ENCODE measurements at regions not wholly inside any gene's neighbourhood (a gene's known extent, or its start where the extent isn't known, plus 50 kb on each side); places are given as distances from the start of the nearest gene placed in this dataset.

GRCh38 chr15:69842851-69843250, 254.9 kb downstream of the TLE3 start:
- Histone ChIP-seq H3K36me3 (ENCODE audit: insufficient read depth, low read length) (no peaks in the 10 kb centered on the region), H3K9ac (ENCODE audit: low read depth, low read length) (no peak overlapping the region), H3K27me3 (ENCODE audit: control insufficient read depth, insufficient read depth, low read length) (peaks cover 18% of the 10 kb centered on the region), H3K4me1 (ENCODE audit: control insufficient read depth, insufficient read depth, low read length) (no peaks in the 10 kb centered on the region), H3K4me3 (ENCODE audit: low read length) (no peak overlapping the region), H3K4me2 (ENCODE audit: low read length) (no peak overlapping the region), H3K9me3 (replicated peaks; ENCODE audit: low read length) (no peaks in the 10 kb centered on the region)

GRCh38 chr15:69843276-69843899, 254.3 kb downstream of the TLE3 start:
- Histone ChIP-seq H3K4me1 (ENCODE audit: control insufficient read depth, insufficient read depth, low read length) (no peaks in the 10 kb centered on the region), H3K4me2 (ENCODE audit: low read length) (no peak overlapping the region), H3K27me3 (ENCODE audit: control insufficient read depth, insufficient read depth, low read length) (peaks cover 22% of the 10 kb centered on the region), H3K36me3 (ENCODE audit: insufficient read depth, low read length) (no peaks in the 10 kb centered on the region), H3K9me3 (replicated peaks; ENCODE audit: low read length) (no peaks in the 10 kb centered on the region), H3K9ac (ENCODE audit: low read depth, low read length) (no peak overlapping the region), H3K4me3 (ENCODE audit: low read length) (no peak overlapping the region)

- no peaks in the 10 kb centered on the region for H3K9me3 ChIP-seq (replicated peaks; ENCODE audit: low read length)
- no peak overlapping the region for H3K4me2 ChIP-seq (ENCODE audit: low read length)
- no peak overlapping the region for H3K9ac ChIP-seq (ENCODE audit: low read depth, low read length)
- no peak overlapping the region for H3K4me3 ChIP-seq (ENCODE audit: low read length)
- peaks cover 27% of the 10 kb centered on the region for H3K27me3 ChIP-seq (ENCODE audit: control insufficient read depth, insufficient read depth, low read length)
- no peaks in the 10 kb centered on the region for H3K36me3 ChIP-seq (ENCODE audit: insufficient read depth, low read length)
- H3K4me1 ChIP-seq (ENCODE audit: control insufficient read depth, insufficient read depth, low read length) = no peaks in the 10 kb centered on the region
These were observed 253.8 kb downstream of the TLE3 start for GRCh38 chr15:69843900-69844304.

- Histone ChIP-seq H3K36me3 (ENCODE audit: insufficient read depth, low read length) (no peaks in the 10 kb centered on the region), H3K4me3 (ENCODE audit: low read length) (no peak overlapping the region), H3K9ac (ENCODE audit: low read depth, low read length) (no peak overlapping the region), H3K4me1 (ENCODE audit: control insufficient read depth, insufficient read depth, low read length) (no peaks in the 10 kb centered on the region), H3K9me3 (replicated peaks; ENCODE audit: low read length) (no peaks in the 10 kb centered on the region), H3K27me3 (ENCODE audit: control insufficient read depth, insufficient read depth, low read length) (peaks cover 30% of the 10 kb centered on the region), H3K4me2 (ENCODE audit: low read length) (no peak overlapping the region)
These were observed 252.6 kb downstream of the TLE3 start for GRCh38 chr15:69845159-69845558.

- no peaks in the 10 kb centered on the region for H3K4me1 ChIP-seq (ENCODE audit: control insufficient read depth, insufficient read depth, low read length)
- H3K9ac ChIP-seq (ENCODE audit: low read depth, low read length) = no peak overlapping the region
- no peaks in the 10 kb centered on the region for H3K36me3 ChIP-seq (ENCODE audit: insufficient read depth, low read length)
- H3K9me3 ChIP-seq (replicated peaks; ENCODE audit: low read length) = no peaks in the 10 kb centered on the region
- no peak overlapping the region for H3K4me3 ChIP-seq (ENCODE audit: low read length)
- H3K4me2 ChIP-seq (ENCODE audit: low read length) = no peak overlapping the region
- H3K27me3 ChIP-seq (ENCODE audit: control insufficient read depth, insufficient read depth, low read length) = peaks cover 34% of the 10 kb centered on the region
These were observed 250.1 kb downstream of the TLE3 start for GRCh38 chr15:69847625-69848024.

GRCh38 chr15:69848096-69848495, 249.6 kb downstream of the TLE3 start:
- Histone ChIP-seq H3K9me3 (replicated peaks; ENCODE audit: low read length) (no peaks in the 10 kb centered on the region), H3K36me3 (ENCODE audit: insufficient read depth, low read length) (no peaks in the 10 kb centered on the region), H3K4me3 (ENCODE audit: low read length) (no peak overlapping the region), H3K4me2 (ENCODE audit: low read length) (no peak overlapping the region), H3K4me1 (ENCODE audit: control insufficient read depth, insufficient read depth, low read length) (peaks cover 2% of the 10 kb centered on the region), H3K9ac (ENCODE audit: low read depth, low read length) (no peak overlapping the region), H3K27me3 (ENCODE audit: control insufficient read depth, insufficient read depth, low read length) (peaks cover 34% of the 10 kb centered on the region)

- no peak overlapping the region for H3K4me2 ChIP-seq (ENCODE audit: low read length)
- H3K4me3 ChIP-seq (ENCODE audit: low read length) = no peak overlapping the region
- H3K4me1 ChIP-seq (ENCODE audit: control insufficient read depth, insufficient read depth, low read length) = peaks cover 8% of the 10 kb centered on the region
- no peak overlapping the region for H3K9ac ChIP-seq (ENCODE audit: low read depth, low read length)
- no peaks in the 10 kb centered on the region for H3K9me3 ChIP-seq (replicated peaks; ENCODE audit: low read length)
- H3K36me3 ChIP-seq (ENCODE audit: insufficient read depth, low read length) = no peaks in the 10 kb centered on the region
- H3K27me3 ChIP-seq (ENCODE audit: control insufficient read depth, insufficient read depth, low read length) = peaks cover 34% of the 10 kb centered on the region
These were observed 249.0 kb downstream of the TLE3 start for GRCh38 chr15:69848551-69849231.

GRCh38 chr15:69849232-69849610, 248.5 kb downstream of the TLE3 start:
- H3K4me1 ChIP-seq (ENCODE audit: control insufficient read depth, insufficient read depth, low read length) = peaks cover 11% of the 10 kb centered on the region
- H3K4me2 ChIP-seq (ENCODE audit: low read length) = no peak overlapping the region
- no peaks in the 10 kb centered on the region for H3K36me3 ChIP-seq (ENCODE audit: insufficient read depth, low read length)
- H3K9me3 ChIP-seq (replicated peaks; ENCODE audit: low read length) = no peaks in the 10 kb centered on the region
- no peak overlapping the region for H3K9ac ChIP-seq (ENCODE audit: low read depth, low read length)
- H3K4me3 ChIP-seq (ENCODE audit: low read length) = no peak overlapping the region
- H3K27me3 ChIP-seq (ENCODE audit: control insufficient read depth, insufficient read depth, low read length) = peaks cover 31% of the 10 kb centered on the region

GRCh38 chr15:69852482-69852881, 245.2 kb downstream of the TLE3 start:
- Histone ChIP-seq H3K4me3 (ENCODE audit: low read length) (no peak overlapping the region), H3K4me2 (ENCODE audit: low read length) (no peak overlapping the region), H3K27me3 (ENCODE audit: control insufficient read depth, insufficient read depth, low read length) (peaks cover 19% of the 10 kb centered on the region), H3K9ac (ENCODE audit: low read depth, low read length) (no peak overlapping the region), H3K9me3 (replicated peaks; ENCODE audit: low read length) (no peaks in the 10 kb centered on the region), H3K36me3 (ENCODE audit: insufficient read depth, low read length) (no peaks in the 10 kb centered on the region), H3K4me1 (ENCODE audit: control insufficient read depth, insufficient read depth, low read length) (peaks cover 11% of the 10 kb centered on the region)

GRCh38 chr15:69852916-69853315, 244.8 kb downstream of the TLE3 start:
- no peaks in the 10 kb centered on the region for H3K36me3 ChIP-seq (ENCODE audit: insufficient read depth, low read length)
- no peak overlapping the region for H3K9ac ChIP-seq (ENCODE audit: low read depth, low read length)
- H3K27me3 ChIP-seq (ENCODE audit: control insufficient read depth, insufficient read depth, low read length) = peaks cover 15% of the 10 kb centered on the region
- no peaks in the 10 kb centered on the region for H3K9me3 ChIP-seq (replicated peaks; ENCODE audit: low read length)
- H3K4me2 ChIP-seq (ENCODE audit: low read length) = no peak overlapping the region
- peaks cover 11% of the 10 kb centered on the region for H3K4me1 ChIP-seq (ENCODE audit: control insufficient read depth, insufficient read depth, low read length)
- H3K4me3 ChIP-seq (ENCODE audit: low read length) = no peak overlapping the region

- Histone ChIP-seq H3K9ac (ENCODE audit: low read depth, low read length) (no peak overlapping the region), H3K36me3 (ENCODE audit: insufficient read depth, low read length) (no peaks in the 10 kb centered on the region), H3K9me3 (replicated peaks; ENCODE audit: low read length) (no peaks in the 10 kb centered on the region), H3K4me2 (ENCODE audit: low read length) (no peak overlapping the region), H3K4me3 (ENCODE audit: low read length) (no peak overlapping the region), H3K27me3 (ENCODE audit: control insufficient read depth, insufficient read depth, low read length) (peaks cover 10% of the 10 kb centered on the region), H3K4me1 (ENCODE audit: control insufficient read depth, insufficient read depth, low read length) (peaks cover 11% of the 10 kb centered on the region)
These were observed 244.2 kb downstream of the TLE3 start for GRCh38 chr15:69853544-69853951.

- H3K9ac ChIP-seq (ENCODE audit: low read depth, low read length) = no peak overlapping the region
- H3K27me3 ChIP-seq (ENCODE audit: control insufficient read depth, insufficient read depth, low read length) = peaks cover 5% of the 10 kb centered on the region
- peaks cover 11% of the 10 kb centered on the region for H3K4me1 ChIP-seq (ENCODE audit: control insufficient read depth, insufficient read depth, low read length)
- H3K9me3 ChIP-seq (replicated peaks; ENCODE audit: low read length) = no peaks in the 10 kb centered on the region
- H3K4me2 ChIP-seq (ENCODE audit: low read length) = no peak overlapping the region
- no peak overlapping the region for H3K4me3 ChIP-seq (ENCODE audit: low read length)
- H3K36me3 ChIP-seq (ENCODE audit: insufficient read depth, low read length) = no peaks in the 10 kb centered on the region
These were observed 243.7 kb downstream of the TLE3 start for GRCh38 chr15:69854001-69854400.
